SK-N-MC (cell line): ENCODE measurements at regions not wholly inside any gene's neighbourhood (a gene's known extent, or its start where the extent isn't known, plus 50 kb on each side); places are given as distances from the start of the nearest gene placed in this dataset.

Experiments
- EZH2 ChIP-seq: fragments of 200-600 bp; sonication (generic); IDR thresholded peaks from one replicate; pipeline ENCODE4 v1.6.1; 2017; ENCODE audit warnings: antibody characterized with exemption
- FOXP2 ChIP-seq: optimal IDR thresholded peaks from 2 replicates; pipeline ENCODE3; 2011; ENCODE audit warnings: mild to moderate bottlenecking, moderate library complexity; ENCODE audit not compliant: insufficient read depth; ENCODE audit errors: extremely low read length, control extremely low read depth
- POLR2AphosphoS5 ChIP-seq: IDR thresholded peaks from 2 replicates; pipeline ENCODE4 v1.6.1; 2012; ENCODE audit warnings: mild to moderate bottlenecking, low read depth, low read length, borderline replicate concordance

DNA sequence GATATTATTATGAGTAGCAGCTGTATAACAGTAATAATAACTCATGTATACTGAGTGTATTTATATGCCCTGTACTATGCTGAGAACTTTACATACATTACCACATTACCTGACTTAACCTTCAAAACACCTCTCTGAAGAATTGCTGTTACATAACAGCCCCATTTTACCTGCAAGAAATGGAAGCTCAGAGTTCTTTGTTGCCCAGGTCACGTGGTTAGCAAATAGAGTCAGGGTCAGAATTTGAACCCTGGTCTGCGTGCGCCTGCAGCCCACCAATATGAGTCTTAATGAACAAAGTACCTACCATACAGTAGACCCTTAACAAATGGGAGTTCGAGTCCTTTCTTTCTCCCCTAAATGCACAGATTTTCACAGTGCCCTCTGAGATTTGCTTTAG lies 101.9 kb downstream of the MCFD2 start:
- TF ChIP-seq POLR2AphosphoS5 = no peak
- no peak for TF ChIP-seq EZH2
- TF ChIP-seq FOXP2 = no peak
